Activated naive CD8-positive, alpha-beta T cell treated with anti-CD3 and anti-CD28 coated beads, Interleukin-2, amount 10 ng/mL, durations not matched to agents 7 days and 5 days (primary cell): ENCODE measurements at regions not wholly inside any gene's neighbourhood (a gene's known extent, or its start where the extent isn't known, plus 50 kb on each side); places are given as distances from the start of the nearest gene placed in this dataset.

Experiments
- ATAC-seq: fragments of 150-1000 bp; cut with Tn5 transposase; one replicate; pipeline ENCODE4 v1.10.0; 2021; ENCODE audit warnings: low read depth, moderate library complexity
- POLR2A ChIA-PET: fragments of 350-600 bp; sonication (Branson Sonifier 250); formaldehyde crosslinking; loops from one replicate; lab custom pipeline; 2021; ENCODE audit warnings: antibody characterized with exemption; lab: Charles Lee
- DNase-seq: peaks from one replicate; pipeline ENCODE4 v3.0.0; 2021
- H3K27ac Mint-ChIP-seq: one replicate; pipeline ENCODE4 v1.8.0; 2022; ENCODE audit warnings: mild to moderate bottlenecking, mixed read lengths
- H3K27me3 Mint-ChIP-seq: one replicate; pipeline ENCODE4 v1.8.0; 2022; ENCODE audit warnings: mild to moderate bottlenecking, moderate library complexity, mixed read lengths
- H3K36me3 Mint-ChIP-seq: one replicate; pipeline ENCODE4 v1.8.0; 2021; ENCODE audit warnings: mild to moderate bottlenecking, mixed read lengths
- H3K4me1 Mint-ChIP-seq: one replicate; pipeline ENCODE4 v1.8.0; 2021; ENCODE audit warnings: mixed read lengths
- H3K4me3 Mint-ChIP-seq: one replicate; pipeline ENCODE4 v1.8.0; 2022; ENCODE audit warnings: mild to moderate bottlenecking, moderate library complexity, mixed read lengths
- H3K9me3 Mint-ChIP-seq: one replicate; pipeline ENCODE4 v1.8.0; 2021; ENCODE audit warnings: mixed read lengths

- no peaks in the 10 kb centered on the region for H3K27me3 Mint-ChIP-seq
- no peak overlapping the region for H3K4me3 Mint-ChIP-seq
- H3K9me3 Mint-ChIP-seq = no peaks in the 10 kb centered on the region
- DNase-seq = no peak
- POLR2A ChIA-PET = no interaction called here
- ATAC-seq = no peak
- no peaks in the 10 kb centered on the region for H3K4me1 Mint-ChIP-seq
- no peak overlapping the region for H3K27ac Mint-ChIP-seq
- no peaks in the 10 kb centered on the region for H3K36me3 Mint-ChIP-seq
Measured at GRCh38 chr9:118991366-118992285, 377.6 kb downstream of the BRINP1 start.

- Mint-ChIP-seq H3K4me3 (no peak overlapping the region), H3K27me3 (no peaks in the 10 kb centered on the region), H3K36me3 (no peaks in the 10 kb centered on the region), H3K4me1 (no peaks in the 10 kb centered on the region), H3K27ac (no peak overlapping the region), H3K9me3 (no peaks in the 10 kb centered on the region)
- POLR2A ChIA-PET = no interaction called here
- no peak for ATAC-seq
- DNase-seq = no peak
Measured at GRCh38 chr9:118992813-118993794, 376.1 kb downstream of the BRINP1 start.

GRCh38 chr9:118993965-118994364 is 375.3 kb downstream of the BRINP1 start:
- POLR2A ChIA-PET = no interaction called here
- H3K4me3 Mint-ChIP-seq = no peak overlapping the region
- ATAC-seq (no peak), DNase-seq (no peak)
- H3K36me3 Mint-ChIP-seq = no peaks in the 10 kb centered on the region
- H3K9me3 Mint-ChIP-seq = no peaks in the 10 kb centered on the region
- no peaks in the 10 kb centered on the region for H3K4me1 Mint-ChIP-seq
- no peaks in the 10 kb centered on the region for H3K27me3 Mint-ChIP-seq
- no peak overlapping the region for H3K27ac Mint-ChIP-seq

GRCh38 chr9:119002491-119002890 is 366.7 kb downstream of the BRINP1 start:
- no peak for DNase-seq
- Mint-ChIP-seq H3K36me3 (no peaks in the 10 kb centered on the region), H3K9me3 (no peaks in the 10 kb centered on the region), H3K27me3 (no peaks in the 10 kb centered on the region), H3K4me3 (no peak overlapping the region), H3K4me1 (no peaks in the 10 kb centered on the region), H3K27ac (no peak overlapping the region)
- POLR2A ChIA-PET = no interaction called here
- ATAC-seq = no peak

- ATAC-seq = no peak
- no peak overlapping the region for H3K27ac Mint-ChIP-seq
- H3K27me3 Mint-ChIP-seq = no peaks in the 10 kb centered on the region
- no peaks in the 10 kb centered on the region for H3K9me3 Mint-ChIP-seq
- no peak for DNase-seq
- H3K36me3 Mint-ChIP-seq = no peaks in the 10 kb centered on the region
- no peaks in the 10 kb centered on the region for H3K4me1 Mint-ChIP-seq
- POLR2A ChIA-PET = no interaction called here
- H3K4me3 Mint-ChIP-seq = no peak overlapping the region
Measured at GRCh38 chr9:119003201-119003611, 366.0 kb downstream of the BRINP1 start.

GRCh38 chr9:119003882-119004617 is 365.2 kb downstream of the BRINP1 start:
- DNase-seq = no peak
- H3K9me3 Mint-ChIP-seq = no peaks in the 10 kb centered on the region
- POLR2A ChIA-PET = no interaction called here
- no peak overlapping the region for H3K4me3 Mint-ChIP-seq
- H3K27me3 Mint-ChIP-seq = no peaks in the 10 kb centered on the region
- H3K27ac Mint-ChIP-seq = no peak overlapping the region
- no peak for ATAC-seq
- H3K4me1 Mint-ChIP-seq = no peaks in the 10 kb centered on the region
- no peaks in the 10 kb centered on the region for H3K36me3 Mint-ChIP-seq

- H3K27ac Mint-ChIP-seq = no peak overlapping the region
- H3K4me1 Mint-ChIP-seq = peaks cover 2% of the 10 kb centered on the region
- H3K9me3 Mint-ChIP-seq = no peaks in the 10 kb centered on the region
- H3K4me3 Mint-ChIP-seq = no peak overlapping the region
- no peaks in the 10 kb centered on the region for H3K27me3 Mint-ChIP-seq
- POLR2A ChIA-PET = no interaction called here
- no peaks in the 10 kb centered on the region for H3K36me3 Mint-ChIP-seq
- ATAC-seq (no peak), DNase-seq (no peak)
Measured at GRCh38 chr9:119004618-119004990, 364.6 kb downstream of the BRINP1 start.

- H3K27me3 Mint-ChIP-seq = no peaks in the 10 kb centered on the region
- H3K4me1 Mint-ChIP-seq = peaks cover 2% of the 10 kb centered on the region
- no peaks in the 10 kb centered on the region for H3K36me3 Mint-ChIP-seq
- no peaks in the 10 kb centered on the region for H3K9me3 Mint-ChIP-seq
- DNase-seq = no peak
- H3K27ac Mint-ChIP-seq = no peak overlapping the region
- POLR2A ChIA-PET = no interaction called here
- no peak overlapping the region for H3K4me3 Mint-ChIP-seq
- no peak for ATAC-seq
Measured at GRCh38 chr9:119005162-119005561, 364.1 kb downstream of the BRINP1 start.

GRCh38 chr9:119009249-119009648 is 360.0 kb downstream of the BRINP1 start:
- Mint-ChIP-seq H3K4me1 (peaks cover 2% of the 10 kb centered on the region), H3K27ac (no peak overlapping the region), H3K9me3 (no peaks in the 10 kb centered on the region), H3K36me3 (no peaks in the 10 kb centered on the region), H3K4me3 (no peak overlapping the region), H3K27me3 (no peaks in the 10 kb centered on the region)
- POLR2A ChIA-PET = no interaction called here
- DNase-seq = no peak
- no peak for ATAC-seq

- Mint-ChIP-seq H3K4me3 (no peak overlapping the region), H3K27me3 (no peaks in the 10 kb centered on the region), H3K9me3 (peaks cover 1% of the 10 kb centered on the region), H3K36me3 (no peaks in the 10 kb centered on the region), H3K27ac (no peak overlapping the region), H3K4me1 (no peaks in the 10 kb centered on the region)
- DNase-seq = no peak
- POLR2A ChIA-PET = no interaction called here
- no peak for ATAC-seq
Measured at GRCh38 chr9:119020284-119020683, 349.0 kb downstream of the BRINP1 start.

GRCh38 chr9:119020730-119021333 is 348.4 kb downstream of the BRINP1 start:
- no peak for DNase-seq
- no peak for ATAC-seq
- no peaks in the 10 kb centered on the region for H3K36me3 Mint-ChIP-seq

GRCh38 chr9:119026120-119026519 is 343.1 kb downstream of the BRINP1 start:
- POLR2A ChIA-PET = no interaction called here
- peaks cover 4% of the 10 kb centered on the region for H3K9me3 Mint-ChIP-seq
- ATAC-seq (no peak), DNase-seq (no peak)
- H3K27me3 Mint-ChIP-seq = no peaks in the 10 kb centered on the region
- H3K27ac Mint-ChIP-seq = no peak overlapping the region
- no peaks in the 10 kb centered on the region for H3K4me1 Mint-ChIP-seq
- no peak overlapping the region for H3K4me3 Mint-ChIP-seq
- H3K36me3 Mint-ChIP-seq = no peaks in the 10 kb centered on the region

More at GRCh38 chr9:119020730-119021333, 348.4 kb downstream of the BRINP1 start:
- peaks cover 1% of the 10 kb centered on the region for H3K9me3 Mint-ChIP-seq
- H3K27ac Mint-ChIP-seq = no peak overlapping the region
- H3K4me3 Mint-ChIP-seq = no peak overlapping the region
- POLR2A ChIA-PET = no interaction called here
- H3K27me3 Mint-ChIP-seq = no peaks in the 10 kb centered on the region
- H3K4me1 Mint-ChIP-seq = no peaks in the 10 kb centered on the region
